HG03064 (cell line): ENCODE measurements at regions not wholly inside any gene's neighbourhood (a gene's known extent, or its start where the extent isn't known, plus 50 kb on each side); places are given as distances from the start of the nearest gene placed in this dataset.
"Not testable (repeated sequence)": the region's sequence is repeated elsewhere in the genome, so short reads cannot be mapped to it uniquely, and the experiment has no call there.

Experiments
- ATAC-seq: cut with Tn5 transposase; IDR thresholded peaks from one replicate; pipeline ENCODE4 v1.9.1; 2021; ENCODE audit warnings: low read depth; ENCODE audit not compliant: unreplicated experiment

DNA sequence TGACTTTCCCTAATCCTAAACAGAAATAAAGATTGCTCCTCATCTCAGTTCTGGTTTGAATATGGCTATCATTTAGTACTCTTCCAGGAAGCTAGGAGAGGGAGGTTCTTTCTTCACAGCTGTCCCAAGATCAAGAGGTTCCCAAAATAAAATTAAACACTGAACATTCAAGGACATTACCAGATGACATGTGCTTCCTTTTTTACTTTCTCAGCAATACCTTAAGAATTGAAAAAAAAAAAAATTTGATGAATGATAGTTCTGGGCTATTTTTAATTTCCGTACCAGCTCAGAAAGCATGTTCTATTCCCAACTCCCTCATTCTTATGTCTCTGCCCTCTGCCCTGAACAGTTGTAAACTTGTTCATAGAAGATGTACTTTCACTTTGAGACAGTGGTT is 61.7 kb upstream of the MYL1 start:
- ATAC-seq: no peak

DNA sequence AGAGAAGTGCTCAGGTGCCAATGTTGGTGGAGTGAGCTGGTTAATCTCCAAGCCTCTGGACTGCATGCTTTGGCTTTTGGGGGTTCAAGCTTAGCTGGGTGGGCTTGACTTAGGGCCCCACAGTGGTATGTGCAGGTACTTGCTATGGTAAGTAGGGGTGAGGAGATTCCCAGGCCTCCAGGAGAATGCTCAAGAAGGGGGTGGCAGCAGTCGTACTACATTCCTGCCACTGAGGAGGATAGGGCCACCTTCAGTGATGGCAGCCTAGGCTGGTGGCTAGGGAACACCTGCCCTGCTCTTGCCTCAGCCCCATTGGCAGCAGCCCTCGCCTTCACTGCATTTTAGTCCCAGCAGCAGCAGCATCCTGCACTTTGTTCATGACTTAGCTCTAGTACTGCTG is 55.6 kb upstream of the MYL1 start:
- ATAC-seq: no peak

DNA sequence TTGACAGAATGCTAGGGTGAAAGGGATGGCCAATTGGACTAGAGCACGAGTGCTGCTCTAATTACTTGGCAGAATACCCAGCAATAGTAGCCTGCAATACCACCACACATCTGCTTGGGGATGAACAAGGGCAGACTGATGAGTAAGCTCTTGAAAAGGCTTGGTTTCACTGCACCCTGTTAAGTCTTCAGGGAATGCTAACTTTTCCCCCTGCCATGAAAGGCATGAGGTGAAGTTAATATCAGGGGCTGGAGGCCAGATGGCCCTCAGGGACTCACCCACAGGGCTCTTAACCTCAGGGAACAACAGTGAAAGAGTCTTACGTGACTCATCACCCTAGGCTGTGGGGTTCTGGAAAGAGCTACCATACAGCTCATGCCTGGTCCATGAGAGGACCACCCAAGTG is 51.7 kb upstream of the MYL1 start:
- ATAC-seq: peak; percentile 79

DNA sequence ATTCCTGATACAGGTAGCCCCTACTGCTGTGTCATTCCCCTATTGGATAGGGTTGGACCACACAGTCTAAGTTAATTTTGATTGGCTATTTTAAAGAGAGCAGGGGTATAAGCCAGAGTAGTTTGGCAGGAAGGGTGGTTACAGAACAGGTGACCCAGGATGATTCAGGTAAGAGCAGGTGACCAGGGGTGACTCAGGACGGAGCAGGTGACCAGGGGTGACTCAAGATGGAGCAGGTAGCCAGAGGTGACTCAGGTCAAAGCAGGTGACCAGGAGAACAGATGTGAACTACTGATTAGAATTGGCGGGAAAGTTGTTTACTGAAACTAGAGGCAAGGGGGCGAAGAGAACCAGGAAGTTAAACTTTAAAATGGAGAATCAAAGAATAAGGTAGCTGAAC is 50.5 kb upstream of the MYL1 start:
- ATAC-seq: not testable (repeated sequence)
